Gastrocnemius medialis (tissue), 4 donors: ENCODE measurements at regions not wholly inside any gene's neighbourhood (a gene's known extent, or its start where the extent isn't known, plus 50 kb on each side); places are given as distances from the start of the nearest gene placed in this dataset.

ENCODE experiments used
- POLR2A ChIP-seq, 2 donors: fragments of 450-650 bp; IDR thresholded peaks; one replicate each; pipeline ENCODE4 v1.6.1; 2017; ENCODE audit warnings: antibody characterized with exemption in 2 of 2, mild to moderate bottlenecking in 2 of 2, moderate library complexity in 2 of 2
- TF ChIP-seq, protein P1 (sequence below), 5 experiments: fragments of 450-650 bp in 3 of 5; fragments of 200-600 bp in 2 of 5; sonication (generic) in 2 of 5; IDR thresholded peaks in 4 of 5; conservative IDR thresholded peaks in 1 of 5; 1 replicate in 4 of 5; 2 replicates in 1 of 5; pipeline ENCODE4 v1.5.1; 2016 to 2019; ENCODE audit warnings: antibody characterized with exemption in 5 of 5, mild to moderate bottlenecking in 3 of 5, moderate library complexity in 3 of 5

GRCh38 chr10:59517996-59518395, 155.6 kb upstream of the FAM13C start:
- TF ChIP-seq, protein P1, sequence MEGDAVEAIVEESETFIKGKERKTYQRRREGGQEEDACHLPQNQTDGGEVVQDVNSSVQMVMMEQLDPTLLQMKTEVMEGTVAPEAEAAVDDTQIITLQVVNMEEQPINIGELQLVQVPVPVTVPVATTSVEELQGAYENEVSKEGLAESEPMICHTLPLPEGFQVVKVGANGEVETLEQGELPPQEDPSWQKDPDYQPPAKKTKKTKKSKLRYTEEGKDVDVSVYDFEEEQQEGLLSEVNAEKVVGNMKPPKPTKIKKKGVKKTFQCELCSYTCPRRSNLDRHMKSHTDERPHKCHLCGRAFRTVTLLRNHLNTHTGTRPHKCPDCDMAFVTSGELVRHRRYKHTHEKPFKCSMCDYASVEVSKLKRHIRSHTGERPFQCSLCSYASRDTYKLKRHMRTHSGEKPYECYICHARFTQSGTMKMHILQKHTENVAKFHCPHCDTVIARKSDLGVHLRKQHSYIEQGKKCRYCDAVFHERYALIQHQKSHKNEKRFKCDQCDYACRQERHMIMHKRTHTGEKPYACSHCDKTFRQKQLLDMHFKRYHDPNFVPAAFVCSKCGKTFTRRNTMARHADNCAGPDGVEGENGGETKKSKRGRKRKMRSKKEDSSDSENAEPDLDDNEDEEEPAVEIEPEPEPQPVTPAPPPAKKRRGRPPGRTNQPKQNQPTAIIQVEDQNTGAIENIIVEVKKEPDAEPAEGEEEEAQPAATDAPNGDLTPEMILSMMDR (IDR thresholded peaks at IDR 0.05 in 4 of 5, conservative IDR thresholded peaks at IDR 0.05 in 1 of 5): no peak
- no peak for TF ChIP-seq POLR2A (IDR thresholded peaks at IDR 0.05)
